Muscle of arm (tissue), 1 donor: ENCODE measurements at regions not wholly inside any gene's neighbourhood (a gene's known extent, or its start where the extent isn't known, plus 50 kb on each side); places are given as distances from the start of the nearest gene placed in this dataset.

Experiments used
- DNase-seq: peaks from one replicate; pipeline ENCODE4 v3.0.0-alpha.2; 2013

DNA sequence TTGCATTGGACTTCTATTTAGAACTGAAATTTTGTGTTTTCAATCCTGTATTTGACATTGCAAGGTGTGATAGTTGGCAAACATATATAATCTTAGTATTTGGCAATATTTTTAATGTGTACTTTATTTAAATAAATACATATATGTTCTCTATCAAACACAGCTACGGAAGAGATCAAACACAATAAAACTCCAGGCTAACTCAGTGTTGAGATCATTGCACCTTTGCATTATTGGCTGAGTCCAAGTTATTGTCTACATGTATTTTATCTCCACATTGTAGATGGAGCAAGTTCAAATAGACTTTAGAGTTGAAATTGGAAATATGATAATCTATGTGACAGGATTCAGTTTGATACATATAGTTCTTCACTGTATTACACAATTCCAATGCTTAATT is 176.7 kb downstream of the ST6GAL2 start:
- DNase-seq, result no peak

DNA sequence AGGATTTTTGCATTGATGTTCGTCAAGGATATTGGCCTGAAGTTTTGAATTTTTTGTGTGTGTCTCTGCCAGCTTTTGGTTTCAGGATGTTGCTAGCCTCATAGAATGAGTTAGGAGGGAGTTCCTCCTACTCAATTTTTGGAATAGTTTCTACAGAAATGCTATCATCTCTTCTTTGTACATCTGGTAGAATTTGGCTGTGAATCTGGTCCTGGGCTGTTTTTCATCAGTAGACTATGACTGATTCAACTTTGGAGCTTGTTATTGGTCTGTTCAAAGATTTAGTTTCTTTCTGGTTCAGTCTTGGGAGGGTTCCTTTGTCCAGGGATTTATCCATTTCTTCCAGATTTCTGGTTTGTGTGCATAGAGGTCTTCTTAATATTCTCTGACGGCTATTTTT is 166.7 kb downstream of the ST6GAL2 start:
- peak; percentile 23 for DNase-seq

DNA sequence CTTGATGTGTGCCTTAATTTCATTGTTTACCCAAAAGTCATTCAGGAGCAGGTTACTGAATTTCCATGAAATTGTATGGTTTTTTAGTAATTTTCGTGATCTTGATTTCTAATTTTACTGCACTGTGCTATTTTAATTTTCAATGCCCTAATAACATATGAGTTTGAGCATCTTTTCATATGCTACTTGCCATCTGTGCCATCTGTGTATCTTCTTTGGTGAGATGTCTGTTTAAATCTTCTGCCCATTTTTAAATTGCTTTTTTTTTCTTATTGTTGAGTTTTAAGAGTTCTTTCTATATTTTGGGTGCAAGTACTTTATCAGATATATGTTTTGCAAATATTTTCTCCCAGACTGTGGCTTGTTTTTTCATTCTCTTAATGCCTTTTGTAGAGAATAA is 165.9 kb downstream of the ST6GAL2 start:
- DNase-seq, result no peak

DNA sequence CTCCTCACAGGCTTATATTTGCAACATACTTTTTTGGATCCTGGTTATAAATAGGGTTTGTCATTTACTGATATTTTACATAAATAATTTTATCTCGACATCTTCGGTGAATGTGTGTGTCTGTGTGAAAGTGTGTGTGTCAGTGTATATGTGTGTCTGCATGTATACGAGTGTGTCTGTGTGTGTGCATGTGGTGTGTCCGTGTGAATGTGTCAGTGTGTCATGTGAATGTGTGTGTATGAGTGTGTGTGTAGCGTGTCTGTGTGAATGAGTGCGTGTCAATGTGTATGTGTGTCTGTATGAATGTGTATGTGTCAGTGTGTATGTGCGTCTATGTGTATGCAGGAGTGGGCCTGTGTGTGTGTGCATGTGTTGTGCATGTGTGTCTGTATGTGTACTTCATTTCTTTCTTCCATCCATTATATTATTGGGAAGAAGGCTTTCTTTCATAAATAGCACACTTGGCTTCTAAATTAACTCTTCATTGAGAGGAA is 161.6 kb downstream of the ST6GAL2 start:
- no peak for DNase-seq

DNA sequence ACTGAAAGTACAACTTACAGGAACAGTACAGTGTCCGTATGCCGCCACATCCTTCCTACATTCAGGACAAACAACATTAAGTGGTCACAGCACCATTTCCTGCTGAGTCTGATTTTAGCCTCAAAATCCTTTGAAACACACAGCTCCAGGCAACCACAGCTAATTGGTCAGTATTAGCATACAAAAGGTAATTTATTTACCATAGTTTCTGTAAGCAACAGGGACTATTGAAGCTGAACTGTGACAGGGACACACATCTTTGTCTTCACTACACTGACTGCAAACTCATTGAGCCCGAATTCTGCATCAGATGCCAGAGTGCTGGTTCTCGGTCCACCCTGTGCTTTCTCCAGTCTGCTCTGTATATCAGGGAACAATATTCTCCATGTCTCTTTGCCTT is 151.8 kb downstream of the ST6GAL2 start:
- DNase-seq, result no peak

DNA sequence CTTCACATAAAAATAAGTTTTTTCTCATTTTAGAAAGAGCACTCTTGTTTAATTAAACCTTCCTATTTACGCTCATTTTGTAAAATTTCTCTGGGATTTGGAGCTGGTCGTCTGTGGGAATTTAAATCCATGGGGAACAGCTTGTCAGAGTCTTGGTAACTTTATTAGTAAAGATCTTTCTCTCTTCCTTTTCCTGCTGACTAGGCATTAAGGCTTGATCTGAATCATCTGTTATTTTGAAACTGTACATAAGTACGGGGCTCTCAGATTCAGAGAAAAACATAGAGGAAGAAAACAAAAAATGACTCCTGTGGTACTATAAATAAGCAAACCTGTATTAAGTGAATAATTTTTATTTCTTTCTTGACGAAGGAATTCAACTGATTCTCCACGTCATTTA is 150.2 kb downstream of the ST6GAL2 start:
- DNase-seq, result no peak

DNA sequence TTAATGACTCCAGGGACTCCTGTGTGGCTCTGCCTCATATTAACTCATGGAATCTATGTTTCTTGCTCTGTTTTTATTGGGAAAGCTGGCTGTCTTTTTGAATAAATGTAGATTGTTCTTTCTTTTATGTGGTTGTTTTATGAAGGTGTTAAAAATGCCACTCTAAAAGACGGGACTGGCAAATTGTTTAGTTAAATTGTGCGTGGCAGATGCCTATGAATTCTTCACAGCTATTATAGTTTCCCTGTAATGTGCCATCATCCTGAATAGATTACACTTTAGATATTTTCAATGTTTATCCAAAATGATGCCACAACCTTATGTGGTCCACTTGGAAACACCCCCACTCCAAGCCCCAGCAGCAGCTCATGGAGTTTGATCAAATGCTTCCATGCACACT is 149.7 kb downstream of the ST6GAL2 start:
- DNase-seq, result no peak

DNA sequence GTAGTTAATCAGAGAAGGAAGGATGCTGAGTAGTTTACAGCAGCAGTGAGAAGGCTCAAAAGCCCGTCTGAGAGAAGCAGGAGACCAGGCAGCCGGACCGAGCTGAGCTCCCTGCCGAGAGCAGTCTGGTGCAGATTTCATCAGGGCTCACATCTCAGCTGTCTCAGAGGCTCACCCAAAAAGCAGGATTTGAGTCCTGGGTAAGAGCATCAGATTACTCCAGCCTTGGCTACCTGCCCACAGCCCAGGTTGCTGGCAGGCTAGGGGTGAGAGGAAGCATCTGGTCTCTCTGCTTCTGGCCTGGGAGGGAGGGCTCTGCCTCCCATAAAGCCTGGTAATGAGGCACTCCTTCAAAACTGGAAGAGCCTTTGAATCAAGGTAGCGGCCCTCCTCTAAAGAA is 140.5 kb downstream of the ST6GAL2 start:
- peak; percentile 23 for DNase-seq

DNA sequence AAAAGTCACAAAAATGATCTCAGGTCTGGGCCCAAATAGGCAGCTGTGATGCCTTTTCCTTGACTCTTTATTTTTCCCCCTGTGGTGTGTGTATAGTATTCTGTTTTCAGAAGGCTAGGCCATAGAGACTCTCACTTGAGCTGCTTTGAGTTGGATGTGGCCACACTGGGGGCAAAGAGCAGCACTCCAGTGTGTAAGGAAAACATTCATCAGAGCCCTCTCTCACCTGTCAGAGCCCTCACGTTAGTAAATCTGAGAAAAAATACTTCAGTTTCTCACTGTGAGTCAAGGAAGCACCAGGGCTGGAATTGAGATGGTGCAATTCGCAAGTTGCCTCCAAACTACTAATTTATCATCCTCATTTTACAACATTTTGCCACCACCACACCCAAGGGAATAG is 136.1 kb downstream of the ST6GAL2 start:
- no peak for DNase-seq
